Fibroblast of lung (primary cell): ENCODE measurements at regions not wholly inside any gene's neighbourhood (a gene's known extent, or its start where the extent isn't known, plus 50 kb on each side); places are given as distances from the start of the nearest gene placed in this dataset.

ENCODE experiments used
- DNase-seq, 2 donors: peaks; one replicate each; pipeline versions ENCODE4 v3.0.0 to v3.0.0-alpha.2; 2010; ENCODE audit warnings: low read depth in 2 of 2
- H2AFZ ChIP-seq: 2 replicates; pipeline ENCODE4 v1.5.1; 2012; ENCODE audit warnings: low read length, control low read depth, inconsistent platforms
- H3K27ac ChIP-seq: 2 replicates; pipeline ENCODE4 v1.5.1; 2011; ENCODE audit warnings: low read length, control low read depth; ENCODE audit not compliant: insufficient read depth
- H3K27me3 ChIP-seq: 2 replicates; pipeline ENCODE4 v1.5.1; 2011; ENCODE audit warnings: mild to moderate bottlenecking, low read length; ENCODE audit not compliant: control insufficient read depth, insufficient read depth
- H3K36me3 ChIP-seq: 2 replicates; pipeline ENCODE4 v1.5.1; 2011; ENCODE audit warnings: low read length; ENCODE audit not compliant: control insufficient read depth, insufficient read depth
- H3K4me1 ChIP-seq: 2 replicates; pipeline ENCODE4 v1.5.1; 2011; ENCODE audit warnings: low read length; ENCODE audit not compliant: control insufficient read depth, insufficient read depth; ENCODE audit errors: extremely low read depth
- H3K4me2 ChIP-seq: 2 replicates; pipeline ENCODE4 v1.5.1; 2011; ENCODE audit warnings: low read length, control low read depth; ENCODE audit not compliant: insufficient read depth; ENCODE audit errors: extremely low read depth
- H3K4me3 ChIP-seq, 4 experiments: fragments of 200-600 bp in 1 of 4; sonication (generic) in 1 of 4; replicated peaks in 1 of 4; 2 replicates each; pipeline ENCODE4 v1.5.1; 2011 to 2016; ENCODE audit warnings: low read length in 4 of 4, low read depth in 3 of 4, mild to moderate bottlenecking in 3 of 4, control low read depth in 2 of 4, inconsistent platforms in 1 of 4, mixed read lengths in 1 of 4; ENCODE audit not compliant: insufficient read depth in 1 of 4; ENCODE audit errors: control extremely low read depth in 1 of 4
- H3K79me2 ChIP-seq: 2 replicates; pipeline ENCODE4 v1.5.1; 2012; ENCODE audit warnings: mild to moderate bottlenecking, low read length, inconsistent platforms; ENCODE audit not compliant: control insufficient read depth, insufficient read depth
- H3K9ac ChIP-seq: 2 replicates; pipeline ENCODE4 v1.5.1; 2011; ENCODE audit warnings: mild to moderate bottlenecking, low read length, control low read depth; ENCODE audit not compliant: insufficient read depth
- H3K9me3 ChIP-seq: 2 replicates; pipeline ENCODE4 v1.5.1; 2012; ENCODE audit warnings: low read depth, low read length; ENCODE audit not compliant: control insufficient read depth, insufficient read depth
- H4K20me1 ChIP-seq: 2 replicates; pipeline ENCODE4 v1.5.1; 2011; ENCODE audit warnings: low read length; ENCODE audit not compliant: control insufficient read depth, insufficient read depth; ENCODE audit errors: extremely low read depth
- CTCF ChIP-seq, 2 donors: IDR thresholded peaks in 1 of 2; conservative IDR thresholded peaks in 1 of 2; 1 replicate in 1 of 2; 2 replicates in 1 of 2; pipeline ENCODE4 v1.5.1; 2011 to 2012; ENCODE audit warnings: low read length in 2 of 2, control low read depth in 1 of 2, inconsistent platforms in 1 of 2, low read depth in 1 of 2, mild to moderate bottlenecking in 1 of 2
- EZH2 ChIP-seq: IDR thresholded peaks from 2 replicates; pipeline ENCODE4 v1.5.1; 2012; ENCODE audit warnings: low read length, control low read depth, mild to moderate bottlenecking; ENCODE audit errors: missing control alignments

- TF ChIP-seq CTCF (conservative IDR thresholded peaks at IDR 0.05 in 1 of 2, IDR thresholded peaks at IDR 0.05 in 1 of 2; ENCODE audit: low read depth in 1 of 2, low read length in 2 of 2) = no peak
- TF ChIP-seq EZH2 = no peak
Observed at GRCh38 chr17:73727941-73728340, 83.7 kb upstream of the SDK2 start.

GRCh38 chr17:73729101-73729500 lies 84.9 kb upstream of the SDK2 start:
- Histone ChIP-seq H3K27me3 (no peaks in the 10 kb centered on the region), H3K9me3 (no peaks in the 10 kb centered on the region), H4K20me1 (no peaks in the 10 kb centered on the region), H3K27ac (no peak overlapping the region), H3K4me2 (no peak overlapping the region), H2AFZ (no peak overlapping the region), H3K9ac (no peak overlapping the region), H3K36me3 (no peaks in the 10 kb centered on the region), H3K79me2 (no peaks in the 10 kb centered on the region), H3K4me1 (no peaks in the 10 kb centered on the region), H3K4me3 (no peak overlapping the region)
- TF ChIP-seq EZH2 (no peak), CTCF (conservative IDR thresholded peaks at IDR 0.05 in 1 of 2, IDR thresholded peaks at IDR 0.05 in 1 of 2; ENCODE audit: low read depth in 1 of 2, low read length in 2 of 2) (no peak)
- no peak for DNase-seq

More at GRCh38 chr17:73727941-73728340, 83.7 kb upstream of the SDK2 start:
- Histone ChIP-seq H3K36me3 (no peaks in the 10 kb centered on the region), H3K4me2 (no peak overlapping the region), H3K9ac (no peak overlapping the region), H4K20me1 (no peaks in the 10 kb centered on the region), H3K79me2 (no peaks in the 10 kb centered on the region), H3K4me1 (no peaks in the 10 kb centered on the region), H2AFZ (no peak overlapping the region), H3K27ac (no peak overlapping the region), H3K9me3 (no peaks in the 10 kb centered on the region), H3K27me3 (no peaks in the 10 kb centered on the region), H3K4me3 (no peak overlapping the region)
- no peak for DNase-seq

- no peaks in the 10 kb centered on the region for H3K4me1 ChIP-seq
- TF ChIP-seq CTCF (conservative IDR thresholded peaks at IDR 0.05 in 1 of 2, IDR thresholded peaks at IDR 0.05 in 1 of 2; ENCODE audit: low read depth in 1 of 2, low read length in 2 of 2) = no peak
- H3K79me2 ChIP-seq = no peaks in the 10 kb centered on the region
- H3K4me3 ChIP-seq = no peak overlapping the region
- H3K9me3 ChIP-seq = no peaks in the 10 kb centered on the region
- H3K9ac ChIP-seq = no peak overlapping the region
- DNase-seq = no peak
- H3K36me3 ChIP-seq = no peaks in the 10 kb centered on the region
- no peaks in the 10 kb centered on the region for H4K20me1 ChIP-seq
- H3K27me3 ChIP-seq = no peaks in the 10 kb centered on the region
- no peak overlapping the region for H2AFZ ChIP-seq
- H3K4me2 ChIP-seq = no peak overlapping the region
- no peak overlapping the region for H3K27ac ChIP-seq
Observed at GRCh38 chr17:73731733-73732132, 87.5 kb upstream of the SDK2 start.
